Chondrocyte (in vitro differentiated cells): ENCODE measurements at regions not wholly inside any gene's neighbourhood (a gene's known extent, or its start where the extent isn't known, plus 50 kb on each side); places are given as distances from the start of the nearest gene placed in this dataset.

ENCODE experiments used
- DNase-seq: peaks from one replicate; pipeline ENCODE4 v3.0.0; 2021; ENCODE audit warnings: mixed read lengths, low spot score
- H3K27ac Mint-ChIP-seq: one replicate; pipeline ENCODE4 v1.8.0; 2021; ENCODE audit warnings: mild to moderate bottlenecking, moderate library complexity, mixed read lengths; ENCODE audit not compliant: unreplicated experiment
- H3K27me3 Mint-ChIP-seq: 2 replicates; pipeline ENCODE4 v1.8.0; 2021; ENCODE audit warnings: low read depth, mixed read lengths
- H3K36me3 Mint-ChIP-seq: 2 replicates; pipeline ENCODE4 v1.8.0; 2021; ENCODE audit warnings: low read depth, mixed read lengths
- H3K4me1 Mint-ChIP-seq: 2 replicates; pipeline ENCODE4 v1.8.0; 2021; ENCODE audit warnings: low read depth, mild to moderate bottlenecking, mixed read lengths
- H3K4me3 Mint-ChIP-seq: one replicate; pipeline ENCODE4 v1.8.0; 2021; ENCODE audit warnings: mild to moderate bottlenecking, moderate library complexity, mixed read lengths; ENCODE audit not compliant: unreplicated experiment
- H3K9me3 Mint-ChIP-seq: 2 replicates; pipeline ENCODE4 v1.8.0; 2021; ENCODE audit warnings: low read depth, mixed read lengths
- CTCF ChIP-seq: fragments of 200-600 bp; sonication (generic); IDR thresholded peaks from 2 replicates; pipeline ENCODE4 v1.5.0; 2021; ENCODE audit warnings: antibody characterized with exemption, mild to moderate bottlenecking, moderate library complexity

GRCh38 chr4:124334119-124334518 is 378.4 kb downstream of the ANKRD50 start:
- no peak for DNase-seq
- H3K4me1 Mint-ChIP-seq = peaks cover 11% of the 10 kb centered on the region
- H3K36me3 Mint-ChIP-seq = no peaks in the 10 kb centered on the region
- H3K27me3 Mint-ChIP-seq = no peaks in the 10 kb centered on the region
- H3K4me3 Mint-ChIP-seq = peak overlapping the region; percentile 3
- no peak overlapping the region for H3K27ac Mint-ChIP-seq
- no peaks in the 10 kb centered on the region for H3K9me3 Mint-ChIP-seq
- peak; percentile 96 for TF ChIP-seq CTCF

GRCh38 chr4:124337874-124338273 is 374.7 kb downstream of the ANKRD50 start:
- H3K27ac Mint-ChIP-seq = no peak overlapping the region
- H3K27me3 Mint-ChIP-seq = no peaks in the 10 kb centered on the region
- peaks cover 11% of the 10 kb centered on the region for H3K4me1 Mint-ChIP-seq
- no peaks in the 10 kb centered on the region for H3K9me3 Mint-ChIP-seq
- no peak for TF ChIP-seq CTCF
- H3K36me3 Mint-ChIP-seq = no peaks in the 10 kb centered on the region
- no peak for DNase-seq
- no peak overlapping the region for H3K4me3 Mint-ChIP-seq

GRCh38 chr4:124343661-124344171 is 368.8 kb downstream of the ANKRD50 start:
- DNase-seq = no peak
- TF ChIP-seq CTCF = no peak
- Mint-ChIP-seq H3K9me3 (no peaks in the 10 kb centered on the region), H3K27me3 (no peaks in the 10 kb centered on the region), H3K27ac (no peak overlapping the region), H3K4me3 (no peak overlapping the region), H3K36me3 (no peaks in the 10 kb centered on the region), H3K4me1 (no peaks in the 10 kb centered on the region)

GRCh38 chr4:124372916-124373315 is 339.6 kb downstream of the ANKRD50 start:
- no peaks in the 10 kb centered on the region for H3K4me1 Mint-ChIP-seq
- TF ChIP-seq CTCF = no peak
- H3K9me3 Mint-ChIP-seq = peaks cover 28% of the 10 kb centered on the region
- no peaks in the 10 kb centered on the region for H3K27me3 Mint-ChIP-seq
- H3K36me3 Mint-ChIP-seq = peaks cover 5% of the 10 kb centered on the region
- H3K4me3 Mint-ChIP-seq = no peak overlapping the region
- H3K27ac Mint-ChIP-seq = no peak overlapping the region
- no peak for DNase-seq

GRCh38 chr4:124386163-124386562 is 326.4 kb downstream of the ANKRD50 start:
- H3K4me3 Mint-ChIP-seq = no peak overlapping the region
- DNase-seq = no peak
- no peaks in the 10 kb centered on the region for H3K36me3 Mint-ChIP-seq
- H3K9me3 Mint-ChIP-seq = no peaks in the 10 kb centered on the region
- H3K27me3 Mint-ChIP-seq = peaks cover 2% of the 10 kb centered on the region
- no peak overlapping the region for H3K27ac Mint-ChIP-seq
- TF ChIP-seq CTCF = no peak
- H3K4me1 Mint-ChIP-seq = peaks cover 23% of the 10 kb centered on the region
